Gastroesophageal sphincter (tissue), 4 donors: ENCODE measurements at regions not wholly inside any gene's neighbourhood (a gene's known extent, or its start where the extent isn't known, plus 50 kb on each side); places are given as distances from the start of the nearest gene placed in this dataset.

Experiments
- ATAC-seq: fragments of 150-250 bp; one replicate; pipeline ENCODE4 v1.9.1; 2016; ENCODE audit warnings: mild to moderate bottlenecking, moderate library complexity
- H3K27ac ChIP-seq, 4 donors: fragments of 200-600 bp; sonication (generic) in 3 of 4; 1 replicate in 3 of 4; 2 replicates in 1 of 4; pipeline ENCODE4 v1.5.1; 2016 to 2019
- H3K27me3 ChIP-seq: fragments of 200-600 bp; sonication (generic); one replicate; pipeline ENCODE4 v1.5.1; 2019
- H3K36me3 ChIP-seq, 2 donors: fragments of 200-600 bp; sonication (generic); one replicate each; pipeline ENCODE4 v1.5.1; 2019; ENCODE audit warnings: control low read depth in 1 of 2
- H3K4me1 ChIP-seq, 3 donors: fragments of 200-600 bp; sonication (generic); 1 replicate in 2 of 3; 2 replicates in 1 of 3; pipeline ENCODE4 v1.5.1; 2016 to 2019; ENCODE audit warnings: control low read depth in 2 of 3
- H3K4me3 ChIP-seq, 2 donors: fragments of 200-600 bp; sonication (generic); one replicate each; pipeline ENCODE4 v1.5.1; 2019; ENCODE audit warnings: mild to moderate bottlenecking in 1 of 2, moderate library complexity in 1 of 2
- H3K9me3 ChIP-seq, 3 donors: fragments of 200-600 bp; sonication (generic); one replicate each; pipeline ENCODE4 v1.5.1; 2017 to 2019; ENCODE audit warnings: control low read depth in 2 of 3
- CTCF ChIP-seq, 4 experiments: fragments of 200-600 bp in 2 of 4; fragments of 450-650 bp in 2 of 4; sonication (generic) in 1 of 4; IDR thresholded peaks; one replicate each; pipeline ENCODE4 v1.5.1; 2017 to 2019; ENCODE audit warnings: antibody characterized with exemption in 4 of 4, mild to moderate bottlenecking in 2 of 4, moderate library complexity in 2 of 4
- EP300 ChIP-seq: sonication (generic); formaldehyde crosslinking; IDR thresholded peaks from one replicate; pipeline ENCODE4 v1.6.1; 2017; ENCODE audit warnings: antibody characterized with exemption, mild to moderate bottlenecking
- POLR2A ChIP-seq, 2 donors: fragments of 450-650 bp; IDR thresholded peaks; one replicate each; pipeline ENCODE4 v1.6.1; 2017; ENCODE audit warnings: antibody characterized with exemption in 2 of 2, mild to moderate bottlenecking in 2 of 2, moderate library complexity in 1 of 2
- POLR2AphosphoS5 ChIP-seq: sonication (generic); formaldehyde crosslinking; IDR thresholded peaks from one replicate; pipeline ENCODE4 v1.6.1; 2017; ENCODE audit warnings: antibody characterized with exemption
- WGBS, 2 donors: methylation state at CpG; one replicate each; pipeline ENCODE4 v1.1.5; 2018; ENCODE audit warnings: low coverage in 1 of 2; 5-methylcytosine and 5-hydroxymethylcytosine counted together

- Histone ChIP-seq H3K27ac (no peak overlapping the region), H3K36me3 (no peaks in the 10 kb centered on the region), H3K4me3 (no peak overlapping the region), H3K27me3 (no peaks in the 10 kb centered on the region), H3K4me1 (no peaks in the 10 kb centered on the region), H3K9me3 (no peaks in the 10 kb centered on the region)
- 53 to 85% methylated on average over 2 of the region's 2 CpGs for WGBS, 2 donors
- no peak for TF ChIP-seq CTCF (IDR thresholded peaks at IDR 0.05)
- TF ChIP-seq EP300: no peak
- TF ChIP-seq POLR2AphosphoS5: no peak
- no peak for TF ChIP-seq POLR2A (IDR thresholded peaks at IDR 0.05)
- no peak for ATAC-seq
These were observed 50.5 kb upstream of the POU2AF2 start for GRCh38 chr11:111194860-111195568.

- Histone ChIP-seq H3K36me3 (no peaks in the 10 kb centered on the region), H3K9me3 (no peaks in the 10 kb centered on the region), H3K27me3 (no peaks in the 10 kb centered on the region), H3K4me3 (no peak overlapping the region), H3K4me1 (no peaks in the 10 kb centered on the region), H3K27ac (no peak overlapping the region)
- TF ChIP-seq POLR2A (IDR thresholded peaks at IDR 0.05): no peak
- no peak for ATAC-seq
- WGBS, 2 donors: 67 to 100% methylated on average over 1 of the region's 1 CpG
These were observed 51.5 kb upstream of the POU2AF2 start for GRCh38 chr11:111193924-111194490.

- Histone ChIP-seq H3K36me3 (no peaks in the 10 kb centered on the region), H3K4me1 (no peaks in the 10 kb centered on the region), H3K4me3 (no peak overlapping the region), H3K27me3 (no peaks in the 10 kb centered on the region), H3K27ac (no peak overlapping the region), H3K9me3 (no peaks in the 10 kb centered on the region)
- TF ChIP-seq POLR2AphosphoS5 (no peak), POLR2A (IDR thresholded peaks at IDR 0.05) (no peak), CTCF (IDR thresholded peaks at IDR 0.05) (no peak), EP300 (no peak)
- 47% methylated on average over 2 of the region's 2 CpGs; no CpG with 5 or more reads in 1 of the 2 donors for WGBS, 2 donors
- ATAC-seq: no peak
These were observed 56.1 kb upstream of the POU2AF2 start for GRCh38 chr11:111189466-111189865.

DNA sequence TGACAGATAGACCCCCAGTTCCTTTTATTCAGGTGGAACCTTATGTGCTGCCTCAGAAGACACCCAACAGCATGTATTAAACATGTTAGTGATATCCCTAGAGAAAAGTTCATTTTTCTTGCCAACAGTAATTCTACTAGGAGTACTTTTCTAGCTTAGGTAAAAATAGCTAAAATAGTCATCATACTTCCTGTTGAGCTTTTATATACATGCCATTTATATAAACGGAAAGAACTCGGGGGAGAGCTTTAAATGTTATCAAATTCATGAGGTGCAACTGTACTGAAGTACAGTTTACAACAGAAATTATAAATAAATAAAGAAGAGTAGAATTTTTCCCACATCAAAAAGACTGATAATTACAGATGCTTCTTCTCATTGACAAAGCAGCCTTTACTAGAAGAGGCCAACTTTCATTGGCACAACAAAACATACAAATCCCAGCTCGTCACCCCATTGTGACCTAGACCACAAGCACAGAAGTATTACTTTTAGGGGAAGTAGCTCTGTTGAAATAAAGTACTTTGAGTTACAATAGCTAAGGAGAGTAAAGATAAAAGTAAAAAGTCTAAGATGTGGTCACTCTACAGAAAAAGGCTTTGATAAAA, 59.1 kb upstream of the POU2AF2 start:
- Histone ChIP-seq H3K27me3 (no peaks in the 10 kb centered on the region), H3K4me1 (no peaks in the 10 kb centered on the region), H3K27ac (no peak overlapping the region), H3K9me3 (no peaks in the 10 kb centered on the region), H3K36me3 (no peaks in the 10 kb centered on the region), H3K4me3 (no peak overlapping the region)
- no peak for ATAC-seq
- 29 to 37% methylated on average over 3 of the region's 3 CpGs for WGBS, 2 donors
- TF ChIP-seq EP300 (no peak), POLR2AphosphoS5 (no peak), POLR2A (IDR thresholded peaks at IDR 0.05) (no peak), CTCF (IDR thresholded peaks at IDR 0.05) (no peak)

GRCh38 chr11:111185266-111185665, 60.3 kb upstream of the POU2AF2 start:
- H3K4me3 ChIP-seq: no peak overlapping the region

More at GRCh38 chr11:111185266-111185665, 60.3 kb upstream of the POU2AF2 start:
- Histone ChIP-seq H3K4me1 (no peaks in the 10 kb centered on the region), H3K9me3 (no peaks in the 10 kb centered on the region), H3K27ac (no peak overlapping the region), H3K27me3 (no peaks in the 10 kb centered on the region), H3K36me3 (no peaks in the 10 kb centered on the region)
- no peak for ATAC-seq
- no peak for TF ChIP-seq CTCF (IDR thresholded peaks at IDR 0.05)
- TF ChIP-seq POLR2A (IDR thresholded peaks at IDR 0.05): no peak
- no peak for TF ChIP-seq EP300
- 32 to 47% methylated on average over 2 of the region's 2 CpGs for WGBS, 2 donors
